ENCODE measurements at regions not wholly inside any gene's neighbourhood (a gene's known extent, or its start where the extent isn't known, plus 50 kb on each side); places are given as distances from the start of the nearest gene placed in this dataset.
A peak's percentile ranks its signal among the peaks of the same experiment; 100 is the strongest.
"Not testable (repeated sequence)": the region's sequence is repeated elsewhere in the genome, so short reads cannot be mapped to it uniquely, and the experiment has no call there.

DNA sequence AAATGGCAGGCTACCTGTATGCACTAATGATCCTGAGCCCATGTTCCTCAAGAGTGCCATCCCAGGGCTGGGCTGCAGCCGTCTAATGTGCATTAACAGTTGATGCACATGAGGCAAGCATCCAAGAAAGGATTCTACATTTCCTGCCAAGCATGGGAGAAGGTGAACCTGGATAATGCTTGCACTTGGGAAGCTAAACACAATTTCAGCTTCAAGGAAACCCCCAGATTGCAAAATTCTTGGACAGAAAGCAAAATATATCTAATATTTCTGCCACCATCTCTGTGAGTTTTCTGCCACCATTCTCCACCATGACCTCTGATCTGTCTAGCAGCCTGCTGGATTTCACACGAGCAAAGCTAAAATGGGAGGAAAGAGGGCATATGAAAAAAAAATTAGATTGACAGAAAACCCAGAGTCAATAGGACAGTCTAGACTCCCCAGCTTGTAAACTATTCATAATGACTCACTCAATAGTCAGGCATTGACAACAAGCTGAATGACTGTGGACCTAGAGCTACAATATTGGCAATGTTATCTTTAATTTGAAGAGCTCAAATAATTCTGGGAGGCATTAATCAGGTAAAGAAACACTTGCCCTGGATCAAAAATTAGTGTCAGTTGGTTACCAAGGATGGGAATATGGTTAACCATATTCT is 91.9 kb upstream of the BCL2L14 start:
- no peak for DNase-seq (ENCODE audit: insufficient read length, low spot score)
- FAIRE-seq = no peak

DNA sequence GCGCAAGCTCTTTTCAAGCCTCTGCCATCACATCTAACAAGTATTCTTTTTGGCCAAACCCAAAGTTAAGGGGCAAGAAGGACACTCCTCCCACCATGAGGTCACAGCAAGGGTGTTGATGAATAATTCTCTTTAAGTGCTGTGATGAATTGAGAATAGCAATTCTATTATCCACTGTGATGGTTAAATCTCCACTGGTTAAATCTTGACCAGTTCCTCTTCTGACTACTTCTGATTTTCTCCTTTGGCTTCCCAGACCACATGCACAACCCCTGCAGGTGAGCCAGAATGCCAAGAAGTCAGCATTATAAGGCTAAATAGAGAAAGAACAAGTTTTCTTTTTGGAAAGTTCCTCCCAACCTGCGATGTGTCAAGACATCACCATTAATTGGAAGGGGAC is 90.6 kb upstream of the BCL2L14 start:
- FAIRE-seq = no peak
- no peak for DNase-seq (ENCODE audit: insufficient read length, low spot score)

- no peak for FAIRE-seq
- no peak for DNase-seq (ENCODE audit: insufficient read length, low spot score)
Measured at GRCh38 chr12:11981121-11981733, 89.5 kb upstream of the BCL2L14 start.

DNA sequence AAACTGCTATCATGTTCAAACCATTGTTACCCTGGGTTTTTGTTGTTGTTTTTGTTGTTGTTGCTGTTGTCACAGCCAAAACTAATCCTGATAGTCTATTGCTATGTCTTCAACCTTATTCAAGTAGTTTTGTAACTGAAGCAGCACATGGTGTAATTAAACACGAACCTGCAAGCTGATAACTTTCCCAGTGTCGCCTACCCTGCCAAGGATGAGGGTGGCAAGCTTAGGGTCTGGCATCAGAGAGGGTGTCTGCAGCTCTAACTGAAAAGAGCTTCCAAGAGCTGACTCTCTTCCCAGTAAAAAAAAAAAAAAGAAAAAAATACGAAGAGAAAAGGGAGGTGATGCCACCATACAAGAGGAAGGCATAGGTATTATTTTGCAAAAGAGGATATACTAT is 86.3 kb upstream of the BCL2L14 start:
- DNase-seq (ENCODE audit: insufficient read length, low spot score) (no peak), FAIRE-seq (no peak)

GRCh38 chr12:11986165-11986564 is 84.6 kb upstream of the BCL2L14 start:
- DNase-seq (ENCODE audit: insufficient read length, low spot score) = no peak
- no peak for FAIRE-seq

DNA sequence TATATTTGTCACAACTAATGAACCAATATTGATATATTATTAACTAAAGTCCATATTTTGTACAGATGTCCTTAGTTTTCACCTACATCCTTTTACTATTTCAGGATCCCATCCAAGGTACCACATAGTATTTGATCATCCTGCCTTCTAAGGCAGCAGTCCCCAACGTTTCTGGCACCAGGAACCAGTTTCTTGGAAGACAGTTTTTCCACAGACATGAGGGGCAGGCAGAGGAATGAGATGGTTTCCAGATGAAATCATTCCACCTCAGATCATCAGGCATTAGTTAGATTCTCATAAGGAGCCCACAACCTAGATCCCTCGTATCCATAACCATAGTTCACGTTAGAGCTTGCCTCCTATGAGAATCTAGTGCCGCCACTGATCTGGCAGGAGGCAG is 82.8 kb upstream of the BCL2L14 start:
- DNase-seq (ENCODE audit: insufficient read length, low spot score) (no peak), FAIRE-seq (no peak)

DNA sequence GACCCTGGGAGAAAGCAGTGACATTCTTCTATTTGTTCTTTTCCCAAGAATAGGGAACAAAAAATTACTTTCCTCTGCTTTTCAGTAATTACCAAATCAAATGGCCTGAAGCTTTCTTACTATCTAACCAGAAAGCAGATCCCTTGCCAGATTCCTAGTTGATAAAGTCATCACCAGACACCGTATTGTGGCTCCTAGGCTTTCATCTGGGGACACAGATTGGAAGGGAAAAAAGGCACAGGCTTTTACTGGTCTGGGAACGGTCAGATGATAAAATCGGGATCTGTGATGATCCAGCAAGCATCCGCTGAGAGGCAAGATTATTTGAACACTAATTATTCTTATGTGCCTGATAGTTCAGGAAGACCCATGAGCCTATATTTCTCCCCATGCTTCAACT is 79.1 kb upstream of the BCL2L14 start:
- no peak for DNase-seq (ENCODE audit: insufficient read length, low spot score)
- no peak for FAIRE-seq

- FAIRE-seq (no peak), DNase-seq (ENCODE audit: insufficient read length, low spot score) (no peak)
Measured at GRCh38 chr12:11992515-11992914, 78.2 kb upstream of the BCL2L14 start.

GRCh38 chr12:11998307-11998943 is 72.3 kb upstream of the BCL2L14 start:
- FAIRE-seq; DNase-seq (ENCODE audit: insufficient read length, low spot score): not testable (repeated sequence)

GRCh38 chr12:11998944-11999315 is 71.8 kb upstream of the BCL2L14 start:
- no peak for FAIRE-seq
- no peak for DNase-seq (ENCODE audit: insufficient read length, low spot score)

DNA sequence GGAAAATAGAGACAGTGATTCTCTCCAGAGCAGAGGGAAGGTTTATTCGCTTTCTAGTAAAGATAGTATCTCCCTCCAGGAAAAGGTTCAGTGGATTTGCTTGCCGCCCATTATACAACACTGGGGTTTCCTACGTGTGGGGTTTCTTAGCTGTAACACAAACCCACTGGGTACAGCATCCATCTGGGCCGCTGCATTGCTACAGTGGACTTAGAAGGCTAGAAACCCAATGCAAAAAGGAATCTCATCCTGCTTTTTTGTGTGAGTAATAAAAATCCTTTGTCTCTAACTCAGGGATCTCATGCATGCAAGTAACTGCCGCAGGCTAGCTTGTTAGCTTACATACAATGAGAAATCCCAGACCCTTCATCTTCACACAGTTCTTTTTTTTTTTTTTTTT is 67.1 kb upstream of the BCL2L14 start:
- FAIRE-seq = no peak
- no peak for DNase-seq (ENCODE audit: insufficient read length, low spot score)

GRCh38 chr12:12004524-12004923 is 66.2 kb upstream of the BCL2L14 start:
- FAIRE-seq (no peak), DNase-seq (ENCODE audit: insufficient read length, low spot score) (no peak)

GRCh38 chr12:12007001-12007712 is 63.6 kb upstream of the BCL2L14 start:
- DNase-seq (ENCODE audit: insufficient read length, low spot score) = no peak
- FAIRE-seq = no peak

DNA sequence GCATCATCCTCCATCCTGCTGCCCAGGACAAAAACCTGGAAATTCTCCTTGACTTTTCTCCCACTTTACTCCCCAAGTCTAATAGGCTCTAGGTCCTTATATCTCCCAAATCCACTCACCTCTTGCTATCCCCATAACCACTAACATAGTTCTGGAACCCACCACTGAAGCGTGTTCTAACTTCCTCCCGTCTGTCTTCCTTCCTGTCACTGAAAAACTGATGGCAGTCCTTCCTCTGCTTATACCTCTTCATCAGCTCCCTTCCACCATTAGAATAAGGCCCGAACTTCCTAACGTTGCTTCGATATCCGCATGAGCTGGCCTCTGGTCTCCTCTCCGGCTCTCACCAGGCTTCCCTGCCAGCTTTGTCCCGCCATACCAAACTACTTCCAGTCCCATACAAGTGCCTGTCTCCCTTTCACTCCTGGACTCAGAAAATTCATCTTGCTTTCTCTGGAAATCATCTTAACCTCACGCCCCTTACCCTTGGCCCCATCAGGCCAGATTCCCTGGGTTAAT is 63.0 kb upstream of the BCL2L14 start:
- FAIRE-seq (no peak), DNase-seq (ENCODE audit: insufficient read length, low spot score) (no peak)

DNA sequence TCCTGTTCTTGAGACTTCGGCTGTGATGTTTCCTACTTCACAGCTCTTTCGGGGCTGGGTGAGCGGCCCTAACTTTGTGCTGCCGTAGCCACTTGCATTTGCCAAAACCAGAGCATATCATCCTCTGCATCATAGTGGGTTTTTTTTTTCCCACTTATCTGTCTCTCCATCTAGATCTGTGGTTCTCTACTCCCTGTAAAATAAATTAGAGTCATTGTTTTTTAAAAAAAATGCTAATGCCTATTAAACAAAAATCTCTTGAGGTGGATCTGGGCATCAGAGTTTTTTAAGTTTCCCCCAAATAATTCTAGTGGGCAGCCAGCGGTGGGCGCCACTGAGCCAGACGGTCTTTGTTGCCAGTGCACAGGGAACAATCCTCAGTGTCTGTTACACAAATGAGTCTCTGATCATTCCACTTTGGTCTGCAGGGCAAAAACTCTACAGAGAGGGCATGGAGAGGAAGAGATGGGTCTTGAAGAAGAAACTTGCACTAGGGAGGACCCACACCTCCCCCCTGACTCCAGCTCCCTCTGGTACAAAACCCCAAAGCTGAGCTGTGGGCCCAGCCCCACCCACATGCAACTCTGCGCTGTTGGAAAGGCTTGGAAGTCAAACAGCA is 62.4 kb upstream of the BCL2L14 start:
- FAIRE-seq = no peak
- DNase-seq (ENCODE audit: insufficient read length, low spot score) = no peak

GRCh38 chr12:12008931-12009611 is 61.7 kb upstream of the BCL2L14 start:
- FAIRE-seq (no peak), DNase-seq (ENCODE audit: insufficient read length, low spot score) (no peak)

GRCh38 chr12:12009749-12010276 is 60.9 kb upstream of the BCL2L14 start:
- not testable (repeated sequence) for FAIRE-seq; DNase-seq (ENCODE audit: insufficient read length, low spot score)

- peak; percentile 33 for DNase-seq (ENCODE audit: insufficient read length, low spot score)
- FAIRE-seq = no peak
Measured at GRCh38 chr12:12010277-12011039, 60.3 kb upstream of the BCL2L14 start.

DNA sequence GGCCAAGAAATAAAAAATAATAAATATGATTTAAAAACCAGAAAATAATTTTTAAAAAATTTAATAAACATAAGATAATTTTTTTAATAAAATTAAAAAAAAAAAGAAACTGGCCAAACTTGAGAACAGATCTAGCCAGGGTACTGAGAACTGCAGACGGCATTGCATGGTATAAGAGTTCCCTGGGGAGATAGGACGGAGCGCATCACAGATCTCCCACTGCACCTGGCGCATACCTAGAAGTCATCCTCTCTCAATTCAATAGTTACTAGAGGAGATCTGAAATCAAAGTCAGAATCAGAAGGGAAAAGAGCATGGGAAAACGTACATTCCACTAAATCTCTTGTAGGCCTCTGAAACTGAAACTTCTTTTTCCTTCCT is 58.9 kb upstream of the BCL2L14 start:
- no peak for DNase-seq (ENCODE audit: insufficient read length, low spot score)
- no peak for FAIRE-seq

Measured in HTR-8/SVneo (cell line).